ENCODE measurements at regions not wholly inside any gene's neighbourhood (a gene's known extent, or its start where the extent isn't known, plus 50 kb on each side); places are given as distances from the start of the nearest gene placed in this dataset.
A peak's percentile ranks its signal among the peaks of the same experiment; 100 is the strongest.

DNA sequence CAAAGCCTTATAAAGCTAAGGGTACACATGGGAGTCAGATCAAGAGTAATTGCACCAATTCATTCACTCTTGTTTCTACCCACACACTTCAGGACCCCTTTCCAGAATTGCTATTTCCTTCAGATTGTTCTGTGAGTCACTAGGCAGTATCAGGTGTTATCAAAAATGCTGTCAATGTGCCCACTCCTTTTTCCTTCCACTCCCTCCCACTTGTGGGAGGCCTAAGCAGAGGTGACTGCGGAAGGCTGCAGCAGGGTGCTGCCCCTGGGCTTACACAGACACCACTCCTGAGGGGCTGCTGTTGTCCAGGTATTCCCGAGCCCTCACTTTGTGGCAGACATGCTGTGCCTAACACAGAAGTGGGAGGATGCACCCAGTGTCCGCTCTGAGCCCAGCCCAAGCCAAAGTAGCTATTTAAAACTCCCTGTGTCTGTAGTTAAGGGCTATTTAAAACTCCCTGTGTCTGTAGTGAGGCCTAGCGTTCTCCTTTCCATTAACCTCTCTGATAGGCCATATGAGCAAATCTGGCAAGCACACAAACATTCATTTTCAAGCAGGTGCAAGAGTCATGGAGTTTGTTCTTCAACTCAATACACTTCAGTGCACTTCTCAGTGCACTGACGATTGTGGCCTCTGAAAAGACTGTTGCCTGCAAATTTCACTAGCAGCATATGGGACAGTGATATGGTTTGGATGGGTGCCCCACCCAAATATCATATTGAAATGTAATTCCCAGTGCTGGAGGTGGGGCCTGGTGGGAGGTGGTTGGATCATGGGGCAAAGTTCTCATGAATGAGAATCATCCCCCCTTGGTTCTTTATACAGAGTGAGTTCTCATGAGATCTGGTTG lies 117.8 kb downstream of the PHLDA1 start:
- DNase-seq (ENCODE audit: extremely low spot score), result no peak
- TF ChIP-seq SP1 (IDR thresholded peaks at IDR 0.05), result no peak
- TF ChIP-seq FOXK2 (IDR thresholded peaks at IDR 0.05), result no peak
- TF ChIP-seq BHLHE40 (IDR thresholded peaks at IDR 0.05; ENCODE audit: borderline replicate concordance), result no peak
- TF ChIP-seq TARDBP (IDR thresholded peaks at IDR 0.05), result no peak
- no peak for TF ChIP-seq ARNT (IDR thresholded peaks at IDR 0.05)
- no peak for TF ChIP-seq ZNF384 (IDR thresholded peaks at IDR 0.05)
- TF ChIP-seq SUZ12 (IDR thresholded peaks at IDR 0.05), result no peak
- TF ChIP-seq ELF4 (IDR thresholded peaks at IDR 0.05), result no peak
- no peak for TF ChIP-seq LEF1 (IDR thresholded peaks at IDR 0.05; ENCODE audit: borderline replicate concordance)
- no peak for TF ChIP-seq NFRKB (IDR thresholded peaks at IDR 0.05)
- CTCF ChIA-PET, result no interaction called here
- POLR2A ChIA-PET, result no interaction called here

DNA sequence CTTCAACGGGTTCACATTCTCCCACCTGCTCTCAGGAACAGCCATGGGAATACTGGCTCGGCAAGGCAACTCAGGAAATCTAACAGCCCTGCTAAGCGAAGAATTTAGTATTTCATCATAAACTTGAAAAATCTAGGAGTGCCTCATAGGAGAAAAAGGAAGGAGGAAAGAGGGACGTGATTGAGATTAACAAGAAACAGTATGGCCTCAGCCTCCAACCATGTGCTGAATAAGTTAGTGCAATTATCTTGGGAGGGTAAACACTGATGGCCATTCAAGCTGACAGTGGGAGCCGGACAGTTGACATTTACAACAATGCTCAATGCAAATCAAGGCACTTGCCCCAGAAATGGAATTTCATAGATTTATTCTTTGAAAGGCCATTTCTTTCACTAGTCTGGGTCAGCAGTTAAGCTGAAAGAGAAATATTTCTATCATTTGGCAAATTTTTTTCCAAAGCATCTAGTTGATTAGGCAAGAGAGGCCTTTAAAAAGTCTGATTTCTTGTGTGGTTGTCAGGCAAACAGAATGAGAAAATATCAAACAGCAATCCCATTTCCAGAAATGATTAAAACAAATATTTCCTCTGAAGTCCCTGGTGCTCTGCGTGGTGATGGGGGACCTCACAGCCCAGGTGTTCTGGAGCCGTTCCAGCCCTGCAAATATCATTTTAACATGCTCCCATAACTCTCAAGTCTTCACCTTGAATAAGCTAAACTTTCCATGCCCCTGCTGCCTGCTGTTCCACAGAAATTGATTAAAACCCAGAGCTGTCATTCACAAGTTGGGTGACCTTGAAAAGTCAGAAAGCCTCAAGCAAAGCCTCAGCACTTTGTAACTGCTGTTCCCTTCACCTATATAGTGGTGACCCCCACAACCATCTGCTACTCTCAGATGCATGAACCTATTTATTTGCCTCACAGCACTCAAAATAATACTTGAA lies 121.6 kb downstream of the PHLDA1 start:
- no peak for TF ChIP-seq SP1 (IDR thresholded peaks at IDR 0.05)
- TF ChIP-seq FOXM1 (IDR thresholded peaks at IDR 0.05; ENCODE audit: borderline replicate concordance), result no peak
- TF ChIP-seq L3MBTL2 (conservative IDR thresholded peaks at IDR 0.05), result no peak
- TF ChIP-seq FOXK2 (IDR thresholded peaks at IDR 0.05), result no peak
- TF ChIP-seq FOXA1 (IDR thresholded peaks at IDR 0.05), result no peak
- TF ChIP-seq NFRKB (IDR thresholded peaks at IDR 0.05), result no peak
- no peak for TF ChIP-seq ZNF384 (IDR thresholded peaks at IDR 0.05)
- no peak for TF ChIP-seq LEF1 (IDR thresholded peaks at IDR 0.05; ENCODE audit: borderline replicate concordance)
- TF ChIP-seq, protein P1, sequence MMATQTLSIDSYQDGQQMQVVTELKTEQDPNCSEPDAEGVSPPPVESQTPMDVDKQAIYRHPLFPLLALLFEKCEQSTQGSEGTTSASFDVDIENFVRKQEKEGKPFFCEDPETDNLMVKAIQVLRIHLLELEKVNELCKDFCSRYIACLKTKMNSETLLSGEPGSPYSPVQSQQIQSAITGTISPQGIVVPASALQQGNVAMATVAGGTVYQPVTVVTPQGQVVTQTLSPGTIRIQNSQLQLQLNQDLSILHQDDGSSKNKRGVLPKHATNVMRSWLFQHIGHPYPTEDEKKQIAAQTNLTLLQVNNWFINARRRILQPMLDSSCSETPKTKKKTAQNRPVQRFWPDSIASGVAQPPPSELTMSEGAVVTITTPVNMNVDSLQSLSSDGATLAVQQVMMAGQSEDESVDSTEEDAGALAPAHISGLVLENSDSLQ (IDR thresholded peaks at IDR 0.05), result no peak
- TF ChIP-seq CTBP1 (IDR thresholded peaks at IDR 0.05; ENCODE audit: borderline replicate concordance), result no peak
- no peak for TF ChIP-seq ARNT (IDR thresholded peaks at IDR 0.05)
- no peak for TF ChIP-seq TARDBP (IDR thresholded peaks at IDR 0.05)
- TF ChIP-seq SUZ12 (IDR thresholded peaks at IDR 0.05), result no peak
- no peak for TF ChIP-seq ELF4 (IDR thresholded peaks at IDR 0.05)
- TF ChIP-seq HDGF (IDR thresholded peaks at IDR 0.05; ENCODE audit: borderline replicate concordance), result no peak
- TF ChIP-seq BHLHE40 (IDR thresholded peaks at IDR 0.05; ENCODE audit: borderline replicate concordance), result no peak
- POLR2A ChIA-PET, result no interaction called here
- no peak for DNase-seq (ENCODE audit: extremely low spot score)
- CTCF ChIA-PET, result no interaction called here

DNA sequence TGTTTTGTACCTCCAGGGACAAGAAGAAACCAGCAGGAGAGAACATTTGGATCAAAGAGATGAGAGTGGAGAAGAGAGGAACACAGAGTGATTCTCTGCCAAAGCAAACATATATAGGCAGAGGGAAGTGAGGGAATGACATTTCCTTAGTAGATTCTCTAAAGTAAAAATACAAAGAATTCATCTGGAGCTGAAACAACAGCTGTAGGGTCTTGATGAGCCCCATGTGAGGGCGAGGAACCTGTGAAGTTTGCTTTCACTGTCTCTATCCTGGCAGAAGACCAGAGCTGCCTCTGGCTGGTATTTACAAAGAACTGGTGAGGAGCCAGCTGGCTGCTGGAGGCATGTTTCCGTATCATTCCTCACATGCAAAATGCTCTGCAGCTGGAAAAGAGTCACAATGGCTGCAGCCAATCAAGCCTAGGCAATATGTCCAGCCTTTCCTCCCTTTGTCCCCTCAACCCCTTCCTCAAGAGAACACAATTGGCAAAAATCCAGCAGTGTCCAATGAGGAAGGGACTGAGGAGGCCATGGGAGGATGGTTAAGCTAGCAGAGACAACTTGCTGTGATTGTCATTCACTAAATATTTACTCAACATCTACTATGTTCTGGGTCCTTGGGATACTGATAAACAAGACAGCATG lies 122.5 kb downstream of the PHLDA1 start:
- no peak for DNase-seq (ENCODE audit: extremely low spot score)
- CTCF ChIA-PET, result no interaction called here
- TF ChIP-seq FOXM1 (IDR thresholded peaks at IDR 0.05; ENCODE audit: borderline replicate concordance) (no peak), LEF1 (IDR thresholded peaks at IDR 0.05; ENCODE audit: borderline replicate concordance) (no peak), HDGF (IDR thresholded peaks at IDR 0.05; ENCODE audit: borderline replicate concordance) (no peak), ARNT (IDR thresholded peaks at IDR 0.05) (no peak), FOXA1 (IDR thresholded peaks at IDR 0.05) (no peak), SUZ12 (IDR thresholded peaks at IDR 0.05) (no peak), FOXK2 (IDR thresholded peaks at IDR 0.05) (no peak), CTBP1 (IDR thresholded peaks at IDR 0.05; ENCODE audit: borderline replicate concordance) (no peak), TARDBP (IDR thresholded peaks at IDR 0.05) (no peak), ZNF384 (IDR thresholded peaks at IDR 0.05) (no peak), BHLHE40 (IDR thresholded peaks at IDR 0.05; ENCODE audit: borderline replicate concordance) (no peak), SP1 (IDR thresholded peaks at IDR 0.05) (no peak), ELF4 (IDR thresholded peaks at IDR 0.05) (no peak), L3MBTL2 (conservative IDR thresholded peaks at IDR 0.05) (no peak), NFRKB (IDR thresholded peaks at IDR 0.05) (no peak)
- TF ChIP-seq, protein P1 (IDR thresholded peaks at IDR 0.05), result no peak
- POLR2A ChIA-PET, result no interaction called here

DNA sequence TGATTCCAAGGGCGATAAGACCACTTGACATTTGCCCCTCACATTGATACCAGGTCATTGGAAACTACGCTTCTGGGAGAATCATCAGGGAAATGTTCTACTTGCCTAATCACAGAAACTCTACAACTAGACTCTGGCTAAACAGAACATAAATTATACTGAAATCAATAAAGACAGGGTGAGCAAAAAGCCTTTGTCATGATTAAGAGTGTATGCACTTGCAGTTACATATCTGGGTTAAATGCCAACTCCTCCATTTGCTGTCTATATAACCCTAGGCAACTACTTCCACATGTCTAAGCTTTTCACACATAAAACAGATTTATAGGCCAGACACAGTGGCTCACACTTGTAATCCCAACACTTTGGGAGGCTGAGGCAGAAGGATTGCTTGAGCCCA lies 125.7 kb downstream of the PHLDA1 start:
- POLR2A ChIA-PET, result no interaction called here
- no peak for DNase-seq (ENCODE audit: extremely low spot score)
- CTCF ChIA-PET, result no interaction called here
- TF ChIP-seq, protein P1 (IDR thresholded peaks at IDR 0.05), result peak; percentile 68
- TF ChIP-seq SP1 (IDR thresholded peaks at IDR 0.05), result no peak

DNA sequence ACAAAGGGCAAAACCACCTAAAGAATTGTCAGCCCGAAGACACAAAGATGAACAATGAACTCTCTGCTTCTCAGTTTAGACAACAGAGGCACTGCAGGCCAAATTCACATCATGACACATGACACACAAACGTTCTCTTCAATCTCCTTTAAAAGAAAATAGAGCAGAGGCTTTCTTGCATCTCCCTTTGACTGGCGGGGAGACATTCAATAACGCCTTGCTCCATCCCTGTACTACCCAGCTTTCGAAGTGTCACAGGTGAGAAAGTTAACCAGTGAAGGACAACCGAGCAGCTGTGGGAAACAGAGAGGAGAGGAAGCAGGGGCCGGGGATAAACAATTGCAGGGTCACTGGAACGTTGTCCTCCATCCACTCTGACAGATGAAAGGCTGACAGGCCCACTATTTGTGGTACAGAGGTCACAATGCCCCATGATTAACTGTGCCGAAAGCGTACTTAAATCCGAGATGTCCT lies 130.8 kb downstream of the PHLDA1 start:
- CTCF ChIA-PET, result no interaction called here
- POLR2A ChIA-PET, result no interaction called here
- no peak for TF ChIP-seq TARDBP (IDR thresholded peaks at IDR 0.05)
- no peak for TF ChIP-seq ELF4 (IDR thresholded peaks at IDR 0.05)
- DNase-seq (ENCODE audit: extremely low spot score), result no peak
